VCaP (cell line): ENCODE measurements at regions not wholly inside any gene's neighbourhood (a gene's known extent, or its start where the extent isn't known, plus 50 kb on each side); places are given as distances from the start of the nearest gene placed in this dataset.

Source experiments
- H3K27ac ChIP-seq: fragments of 450-650 bp; 2 replicates; pipeline ENCODE4 v1.5.1; 2017
- CTCF ChIP-seq: fragments of 450-650 bp; conservative IDR thresholded peaks from 2 replicates; pipeline ENCODE4 v1.5.1; 2017; ENCODE audit warnings: mild to moderate bottlenecking, moderate library complexity

DNA sequence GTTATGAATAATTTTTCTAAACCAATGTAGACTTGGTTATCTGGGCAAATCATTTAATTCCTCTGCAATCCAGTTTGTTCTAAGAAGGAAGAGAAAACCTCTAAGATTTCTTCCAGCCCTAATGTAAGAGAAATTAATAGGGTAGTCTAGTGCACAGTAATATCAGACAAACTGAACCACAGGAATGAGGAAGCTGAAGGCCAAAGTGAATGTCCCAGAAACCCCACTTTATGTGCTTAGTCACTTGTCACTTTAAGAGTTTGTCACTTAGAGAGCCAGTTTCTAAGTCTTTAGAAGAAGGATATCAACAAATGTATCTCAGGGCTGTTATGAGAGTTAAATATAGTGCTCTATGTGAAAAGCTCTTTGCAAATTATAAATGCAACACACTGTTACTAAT lies 750.6 kb downstream of the DIAPH3 start:
- no peak overlapping the region for H3K27ac ChIP-seq
- no peak for TF ChIP-seq CTCF

GRCh38 chr13:59414006-59414405 lies 749.7 kb downstream of the DIAPH3 start:
- H3K27ac ChIP-seq = no peak overlapping the region
- no peak for TF ChIP-seq CTCF

DNA sequence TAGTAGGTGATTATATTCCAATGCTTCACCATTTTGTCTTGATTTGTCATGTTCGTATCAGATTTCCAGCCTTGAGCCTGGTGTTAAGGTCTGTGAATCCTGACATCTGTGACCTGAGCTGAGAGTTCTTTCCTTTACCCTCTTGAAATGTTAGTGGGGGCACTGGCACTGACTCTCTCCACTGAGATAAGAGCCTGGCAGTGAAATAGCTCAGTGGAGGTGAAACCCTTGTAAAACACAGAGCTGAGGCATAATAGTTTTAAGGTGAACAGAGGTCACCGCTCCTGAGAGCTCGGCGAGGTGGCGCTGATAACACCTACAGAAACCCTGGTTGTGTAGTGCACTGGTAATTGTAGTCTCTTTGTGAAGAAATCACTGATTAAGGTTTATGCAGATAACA lies 748.2 kb downstream of the DIAPH3 start:
- TF ChIP-seq CTCF = no peak
- no peak overlapping the region for H3K27ac ChIP-seq

DNA sequence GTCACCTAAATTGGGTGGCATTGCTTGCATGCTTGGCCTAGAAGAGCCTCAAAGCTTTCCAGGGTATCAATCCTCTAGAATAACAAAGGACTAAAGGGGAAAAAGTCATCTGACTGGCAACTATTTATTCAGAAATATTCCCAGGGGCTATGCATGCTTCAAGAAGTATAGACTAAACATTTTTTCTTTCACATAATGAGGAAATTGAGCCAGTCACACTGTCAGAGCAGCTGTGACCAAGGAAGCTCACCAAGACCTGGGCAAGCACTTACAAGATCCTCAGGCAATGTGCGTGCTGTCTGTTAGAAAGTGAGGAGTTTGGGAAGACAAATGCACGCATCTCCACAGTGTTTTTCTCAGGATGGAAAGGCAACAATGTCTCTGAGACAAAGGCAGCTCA lies 747.2 kb downstream of the DIAPH3 start:
- no peak overlapping the region for H3K27ac ChIP-seq
- no peak for TF ChIP-seq CTCF

GRCh38 chr13:59422646-59423045 lies 741.1 kb downstream of the DIAPH3 start:
- no peak for TF ChIP-seq CTCF
- no peak overlapping the region for H3K27ac ChIP-seq

DNA sequence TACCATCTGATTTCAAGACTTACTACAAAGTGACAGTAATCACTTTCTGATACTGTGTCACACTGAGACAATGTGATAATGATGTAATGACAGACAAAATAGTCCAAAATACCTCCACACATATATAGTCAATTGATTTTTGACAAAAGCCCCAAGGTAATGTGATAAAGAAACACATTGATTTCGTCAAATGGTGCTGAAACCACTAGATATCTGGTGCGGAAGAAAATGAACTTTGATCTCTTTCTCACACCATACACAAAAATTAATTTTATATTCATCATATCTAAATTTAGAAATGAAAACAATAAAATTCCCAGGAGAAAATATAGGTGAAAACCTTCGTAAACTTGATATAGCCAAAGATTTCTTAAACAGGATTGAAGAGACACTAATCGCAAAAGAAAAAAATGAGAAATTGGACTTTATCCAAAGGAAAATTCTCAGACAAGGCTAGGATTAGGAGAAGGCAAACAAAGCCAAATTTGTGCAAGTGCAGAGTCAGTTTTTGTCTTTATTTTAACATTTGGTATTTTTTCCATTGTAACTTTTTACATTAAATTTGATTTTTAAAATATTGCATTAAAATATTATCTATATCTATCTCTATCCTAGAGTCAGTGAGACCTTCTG lies 739.9 kb downstream of the DIAPH3 start:
- H3K27ac ChIP-seq = no peak overlapping the region
- TF ChIP-seq CTCF = no peak

DNA sequence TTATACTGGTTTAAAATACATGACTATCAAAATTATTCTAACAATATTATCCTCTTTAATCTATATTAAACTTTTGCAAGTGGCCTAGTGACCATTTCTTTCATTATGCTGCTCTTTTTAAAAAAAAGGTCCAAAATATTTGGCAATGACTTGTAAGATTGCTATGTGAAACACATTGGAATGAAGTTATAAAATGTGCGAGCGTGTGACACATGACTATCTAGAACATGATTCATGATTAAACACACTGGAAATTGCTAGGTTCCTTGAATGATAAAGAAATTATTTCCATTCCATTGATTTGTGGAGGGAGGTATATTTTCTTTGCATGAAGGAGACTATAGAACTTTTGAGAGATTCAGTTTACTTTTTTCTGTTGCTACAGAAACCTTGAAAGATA lies 739.1 kb downstream of the DIAPH3 start:
- no peak overlapping the region for H3K27ac ChIP-seq
- no peak for TF ChIP-seq CTCF
